HG03045 (cell line): ENCODE measurements at regions not wholly inside any gene's neighbourhood (a gene's known extent, or its start where the extent isn't known, plus 50 kb on each side); places are given as distances from the start of the nearest gene placed in this dataset.

Experiments used
- ATAC-seq: cut with Tn5 transposase; IDR thresholded peaks from one replicate; pipeline ENCODE4 v1.9.1; 2021; ENCODE audit warnings: mild to moderate bottlenecking, moderate library complexity; ENCODE audit not compliant: unreplicated experiment

GRCh38 chr3:144129536-144130214, 158.1 kb downstream of the DIPK2A start:
- ATAC-seq, result no peak

DNA sequence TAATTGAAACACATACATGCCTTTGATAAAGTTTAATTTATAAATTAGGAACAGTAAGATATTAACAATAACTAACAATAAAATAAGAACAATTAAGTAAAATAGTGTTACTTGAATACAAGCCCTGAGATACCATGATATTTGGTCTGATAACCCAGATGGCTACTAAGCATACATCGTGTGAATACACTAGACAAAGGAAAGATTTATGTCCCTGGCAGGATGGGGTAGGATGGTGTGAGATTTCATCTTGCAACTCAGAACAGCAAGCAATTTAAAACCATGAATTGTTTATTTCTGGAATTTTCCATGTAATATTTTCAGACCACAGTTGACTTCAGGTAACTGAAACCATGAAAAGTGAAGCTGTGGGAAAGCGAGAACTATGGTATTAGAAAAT, 169.5 kb downstream of the DIPK2A start:
- no peak for ATAC-seq

DNA sequence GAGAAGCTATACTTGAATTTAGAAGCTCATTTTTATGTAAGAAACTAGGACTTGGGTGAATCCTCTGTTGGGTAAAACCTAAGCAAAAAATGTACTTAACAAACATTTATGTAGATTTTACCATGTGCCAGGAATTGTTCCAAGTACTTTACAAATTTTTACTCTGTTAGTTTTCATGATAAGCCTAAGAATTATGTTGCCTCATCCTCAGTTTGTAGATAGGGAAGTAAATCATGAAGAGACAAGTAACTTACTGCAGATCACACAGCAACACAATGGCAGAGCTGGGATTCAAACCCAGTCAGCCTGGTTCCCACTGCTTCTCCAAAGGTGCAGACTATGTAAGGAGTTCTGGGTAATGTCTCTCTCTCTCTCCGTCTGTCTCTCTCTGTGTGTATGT, 169.9 kb downstream of the DIPK2A start:
- no peak for ATAC-seq

DNA sequence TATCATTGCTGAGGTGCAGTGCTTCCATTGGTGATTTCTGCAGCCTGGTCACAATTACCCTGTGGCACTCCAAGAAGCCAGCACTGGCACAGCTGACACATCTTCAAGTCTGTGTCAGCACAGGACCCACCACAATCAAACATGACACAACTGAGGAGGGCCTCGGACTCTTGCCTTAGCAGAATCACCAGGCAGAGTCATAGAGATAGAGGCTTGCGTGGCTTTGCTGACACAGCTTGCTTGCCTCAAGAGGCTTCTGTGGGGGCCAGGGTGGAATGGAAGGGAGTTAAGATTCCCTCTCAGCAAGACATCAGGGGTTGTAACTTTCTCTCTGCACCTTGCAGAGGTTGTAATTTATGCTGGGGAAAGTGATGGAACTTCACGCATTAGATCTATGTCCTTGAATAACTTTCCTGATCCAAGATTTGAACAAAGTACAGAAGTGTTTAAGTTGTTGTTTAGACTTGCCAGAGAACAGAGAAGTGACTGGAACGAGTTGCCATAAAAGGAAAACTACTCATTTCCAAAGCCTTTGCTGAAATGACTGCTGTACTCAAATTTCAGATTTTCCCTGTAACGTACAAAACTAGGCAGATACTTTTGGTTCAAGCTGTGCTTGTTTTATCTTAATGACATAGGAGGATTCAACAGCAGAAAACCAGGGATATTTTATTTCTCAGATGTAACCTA, 170.7 kb downstream of the DIPK2A start:
- no peak for ATAC-seq

GRCh38 chr3:144148356-144148755, 176.7 kb downstream of the DIPK2A start:
- no peak for ATAC-seq

DNA sequence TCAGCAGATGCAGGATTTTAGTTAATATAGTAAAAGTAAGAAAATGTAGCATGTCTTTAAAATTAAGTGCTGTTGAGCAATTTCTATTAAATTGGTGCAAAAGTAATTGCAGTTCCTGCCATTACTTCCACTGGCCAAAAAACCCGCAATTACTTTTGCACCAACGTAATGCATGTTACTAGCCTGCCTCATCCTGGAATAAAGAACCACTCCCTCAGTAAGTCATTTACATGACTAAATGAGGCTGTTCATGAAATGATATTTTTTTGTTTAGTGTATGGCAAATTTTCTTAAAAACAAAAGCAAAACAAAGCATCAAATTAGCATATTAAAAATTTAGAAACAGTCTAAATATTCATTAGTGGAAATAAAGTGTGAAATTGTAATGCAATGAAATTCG, 180.4 kb downstream of the DIPK2A start:
- no peak for ATAC-seq

- no peak for ATAC-seq
Observed at GRCh38 chr3:144160627-144161026, 189.0 kb downstream of the DIPK2A start.

DNA sequence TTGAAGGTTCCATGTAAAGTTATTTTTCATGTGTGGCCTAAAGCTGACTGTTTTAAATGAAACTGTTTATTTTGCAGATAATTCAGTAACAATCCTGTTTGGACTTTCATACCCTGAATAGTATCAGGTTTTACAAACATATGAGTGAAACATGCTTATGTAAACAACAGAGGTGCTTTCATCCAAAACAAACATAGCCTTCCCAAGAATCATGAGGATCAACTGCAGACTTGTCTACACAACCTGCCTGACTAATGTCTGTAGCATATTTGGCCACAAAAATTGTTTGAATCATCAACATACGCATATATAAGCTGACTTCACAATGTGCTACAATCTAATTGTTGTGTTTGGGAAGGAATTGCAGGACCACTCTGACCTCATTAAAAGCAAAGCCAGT, 190.4 kb downstream of the DIPK2A start:
- no peak for ATAC-seq

GRCh38 chr3:144164352-144164751, 192.7 kb downstream of the DIPK2A start:
- no peak for ATAC-seq

- ATAC-seq, result no peak
Observed at GRCh38 chr3:144165482-144165881, 193.9 kb downstream of the DIPK2A start.

DNA sequence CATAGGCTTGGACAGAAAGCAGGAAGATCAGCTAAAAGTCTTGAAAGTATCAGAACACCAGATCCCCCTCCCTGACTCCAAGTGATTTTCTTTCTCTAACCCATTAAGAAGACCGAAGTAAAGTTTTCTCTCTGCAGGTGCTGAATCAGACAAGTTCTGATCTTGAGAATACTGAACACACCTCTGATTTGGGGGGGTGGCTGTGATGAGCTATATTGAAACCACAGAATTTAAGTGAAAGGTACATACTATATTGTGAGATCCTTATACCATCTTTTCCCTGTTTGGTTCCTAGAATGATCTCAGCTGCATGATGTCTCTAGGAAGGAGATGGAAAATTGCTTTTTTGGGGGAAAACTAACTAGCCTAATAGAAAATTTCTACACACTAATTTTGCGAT, 196.0 kb downstream of the DIPK2A start:
- no peak for ATAC-seq

DNA sequence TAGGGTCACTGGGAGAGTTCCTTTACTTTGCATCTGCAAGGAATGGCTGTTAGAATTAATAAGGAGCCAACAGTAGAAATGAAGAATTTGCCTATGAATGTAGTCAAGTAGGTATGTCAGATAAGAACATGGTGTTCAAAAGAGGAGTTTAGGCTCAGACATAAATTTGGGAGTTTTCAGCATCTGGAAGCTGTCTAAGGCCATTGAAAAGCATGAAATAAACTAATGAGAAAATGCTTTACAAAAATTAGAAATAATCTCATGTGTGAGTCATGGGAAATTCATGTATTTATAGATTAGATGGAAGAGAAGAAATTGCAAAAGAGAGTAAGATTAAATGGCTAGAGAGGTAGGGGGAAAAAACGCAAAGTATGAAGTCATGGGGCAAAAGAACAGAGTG, 201.9 kb downstream of the DIPK2A start:
- ATAC-seq, result no peak

DNA sequence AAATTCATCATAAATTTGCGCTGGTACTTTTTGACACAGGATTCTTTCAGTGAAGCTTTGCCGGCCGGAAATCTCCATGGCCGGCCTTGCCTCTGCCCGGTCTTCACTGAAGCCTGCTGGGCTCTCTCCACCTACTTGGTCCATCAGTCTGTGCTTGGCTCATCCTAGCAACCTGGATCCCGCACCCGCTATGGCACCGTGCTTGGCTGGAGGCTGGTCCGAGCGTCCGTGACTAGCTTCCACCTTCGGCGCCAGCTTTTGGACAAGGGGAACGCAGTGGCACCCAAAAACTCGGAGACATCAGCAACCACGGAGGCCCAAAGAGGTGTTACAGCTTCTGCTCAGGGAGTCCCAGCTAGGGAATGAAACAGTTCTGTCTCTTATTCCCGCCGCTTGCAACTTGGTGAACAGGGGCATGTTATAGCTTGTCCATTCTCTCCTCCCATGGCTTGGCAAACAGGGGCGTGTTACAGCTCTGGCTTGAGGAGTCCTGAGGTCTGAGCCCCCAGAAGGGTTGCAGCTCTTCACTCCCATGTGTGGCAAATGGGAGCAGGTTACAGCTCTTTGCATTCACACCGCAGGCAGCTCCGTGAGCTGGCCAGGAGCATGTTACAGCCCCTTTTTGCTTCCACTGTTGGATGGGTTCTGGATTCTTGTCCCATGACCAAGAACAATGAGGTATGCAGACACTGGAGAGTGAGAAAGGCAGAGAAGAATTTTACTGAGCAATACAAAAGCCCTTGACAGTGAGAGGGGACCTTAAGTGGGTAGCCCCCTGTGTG, 204.2 kb downstream of the DIPK2A start:
- ATAC-seq, result no peak

DNA sequence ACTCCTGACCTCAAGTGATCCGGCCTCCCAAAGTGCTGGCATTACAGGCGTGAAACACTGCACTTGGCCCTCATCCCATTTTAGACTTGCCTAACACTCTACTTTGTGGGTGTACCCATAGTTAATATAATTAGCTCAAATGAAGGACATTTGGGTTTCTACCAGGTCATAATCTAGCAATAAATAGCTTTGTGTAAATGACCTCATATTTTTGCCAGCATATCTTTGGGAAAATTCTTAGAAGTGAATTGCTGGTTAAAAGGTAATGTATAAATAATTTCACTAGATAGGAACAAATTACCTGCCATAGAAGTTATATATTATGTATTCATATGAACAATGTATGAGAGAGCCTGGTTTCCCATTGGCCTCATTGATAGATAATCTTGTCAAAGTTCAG, 206.0 kb downstream of the DIPK2A start:
- no peak for ATAC-seq

DNA sequence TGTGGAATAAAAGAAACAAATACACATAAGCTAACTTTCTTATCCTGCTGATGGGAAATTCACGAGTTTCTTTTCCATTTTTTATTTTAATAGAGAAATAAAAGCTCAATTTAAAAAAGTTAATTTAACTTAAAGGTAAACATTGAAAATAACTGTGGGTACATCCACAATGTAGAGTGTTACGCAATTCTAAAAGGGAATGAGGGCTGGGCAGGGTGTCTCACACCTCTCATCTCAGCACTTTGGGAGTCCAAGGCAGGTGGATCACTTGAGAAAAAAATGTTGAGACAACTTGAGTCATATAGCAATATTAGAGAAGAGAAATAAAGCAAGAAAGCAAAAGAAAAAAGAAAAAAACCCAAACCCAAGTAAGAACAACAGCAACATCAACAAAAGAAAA, 207.0 kb downstream of the DIPK2A start:
- ATAC-seq, result no peak

- ATAC-seq, result no peak
Observed at GRCh38 chr3:144181062-144181461, 209.4 kb downstream of the DIPK2A start.

DNA sequence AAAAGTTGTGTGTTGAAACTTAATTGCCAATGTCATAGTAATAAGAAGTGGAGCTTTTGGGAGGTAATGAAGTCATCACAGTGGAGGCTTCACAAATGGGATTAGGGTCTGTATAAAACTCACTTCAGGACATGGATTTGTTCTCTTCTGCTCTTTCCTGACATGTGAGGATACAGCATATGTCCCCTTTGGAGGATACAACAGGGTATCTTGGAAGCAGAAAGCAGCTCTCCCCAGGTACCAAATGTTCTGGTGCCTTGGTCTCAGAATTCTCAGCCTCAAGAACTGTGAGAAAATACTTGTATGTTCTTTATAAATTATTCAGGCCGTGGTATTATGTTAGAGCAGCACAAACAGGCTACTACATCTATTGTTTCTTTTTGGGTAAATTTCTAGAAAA, 210.9 kb downstream of the DIPK2A start:
- ATAC-seq, result no peak

DNA sequence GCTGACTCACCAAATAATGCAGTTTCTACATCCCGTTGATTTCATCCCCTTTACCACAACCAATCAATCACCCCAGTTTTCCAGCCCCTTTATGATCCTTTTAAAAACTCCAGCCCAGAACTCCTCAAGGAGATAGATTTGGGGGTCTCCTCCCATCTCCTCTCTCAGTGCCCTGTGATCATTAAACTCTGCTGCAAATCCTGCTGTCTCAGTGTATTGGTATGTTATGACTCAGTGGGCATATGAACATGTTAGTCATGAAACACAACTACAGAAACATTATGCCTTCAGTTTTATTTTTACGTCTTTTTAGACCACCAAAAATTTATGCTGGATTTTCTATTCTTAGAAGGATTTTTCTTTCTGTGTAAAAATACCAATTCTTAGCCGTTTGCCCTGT, 213.7 kb downstream of the DIPK2A start:
- no peak for ATAC-seq

- no peak for ATAC-seq
Observed at GRCh38 chr3:144187531-144188210, 216.0 kb downstream of the DIPK2A start.

DNA sequence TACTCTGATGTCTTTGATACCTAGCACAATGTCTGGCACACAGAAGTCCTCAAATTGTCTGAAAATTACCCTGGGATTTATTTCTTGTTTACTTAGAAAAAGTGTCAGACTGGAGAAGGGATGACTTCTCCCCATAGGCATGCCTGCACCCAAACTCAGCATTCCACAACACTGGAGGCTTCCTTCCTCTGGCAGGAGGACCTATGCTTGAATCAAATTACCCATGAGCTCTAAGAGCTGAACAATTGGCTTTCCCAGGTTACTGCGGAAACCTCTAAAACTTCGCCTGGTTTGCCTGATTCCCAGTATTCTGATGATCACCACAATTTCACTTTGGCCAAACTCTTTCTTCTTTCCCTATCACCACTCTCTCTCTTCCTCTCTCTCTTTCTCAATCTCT, 217.4 kb downstream of the DIPK2A start:
- no peak for ATAC-seq

- ATAC-seq, result no peak
Observed at GRCh38 chr3:144197116-144197515, 225.5 kb downstream of the DIPK2A start.
